Mesenchymal stem cell (in vitro differentiated cells and primary cell): ENCODE measurements at regions not wholly inside any gene's neighbourhood (a gene's known extent, or its start where the extent isn't known, plus 50 kb on each side); places are given as distances from the start of the nearest gene placed in this dataset.

Source experiments
- DNase-seq: peaks from one replicate; pipeline ENCODE4 v3.0.0-alpha.2; 2013
- H2AFZ ChIP-seq: one replicate; pipeline ENCODE4 v1.6.1; 2013; ENCODE audit warnings: low read depth, mild to moderate bottlenecking, control low read depth, inconsistent platforms, low read length, moderate library complexity
- H2AK5ac ChIP-seq: 2 replicates; pipeline ENCODE4 v1.6.1; 2013; ENCODE audit warnings: low read length, moderate library complexity, mild to moderate bottlenecking, inconsistent platforms; ENCODE audit not compliant: severe bottlenecking
- H2BK120ac ChIP-seq: one replicate; pipeline ENCODE4 v1.6.1; 2013; ENCODE audit warnings: low read depth, mild to moderate bottlenecking, inconsistent platforms, low read length, moderate library complexity
- H2BK12ac ChIP-seq, 2 experiments: one replicate each; pipeline ENCODE4 v1.6.1; 2013; ENCODE audit warnings: inconsistent platforms in 2 of 2, low read length in 2 of 2, mild to moderate bottlenecking in 2 of 2, moderate library complexity in 2 of 2, control low read depth in 1 of 2
- H2BK15ac ChIP-seq: one replicate; pipeline ENCODE4 v1.6.1; 2013; ENCODE audit warnings: mild to moderate bottlenecking, low read depth, inconsistent platforms; ENCODE audit not compliant: poor library complexity, severe bottlenecking
- H2BK5ac ChIP-seq: 2 replicates; pipeline ENCODE4 v1.6.1; 2013; ENCODE audit warnings: low read depth, mild to moderate bottlenecking, low read length, control low read depth, inconsistent platforms; ENCODE audit not compliant: poor library complexity, severe bottlenecking
- H3K14ac ChIP-seq, 2 experiments: one replicate each; pipeline ENCODE4 v1.6.1; 2013; ENCODE audit warnings: inconsistent platforms in 2 of 2, low read length in 2 of 2, control low read depth in 1 of 2, mild to moderate bottlenecking in 1 of 2, moderate library complexity in 1 of 2
- H3K18ac ChIP-seq, 2 experiments: one replicate each; pipeline ENCODE4 v1.6.1; 2013; ENCODE audit warnings: inconsistent platforms in 2 of 2, low read length in 2 of 2, control low read depth in 1 of 2, low read depth in 1 of 2, mild to moderate bottlenecking in 1 of 2
- H3K23ac ChIP-seq, 2 experiments: one replicate each; pipeline ENCODE4 v1.6.1; 2013; ENCODE audit warnings: inconsistent platforms in 2 of 2, low read length in 2 of 2, mild to moderate bottlenecking in 2 of 2, moderate library complexity in 2 of 2, control low read depth in 1 of 2
- H3K27ac ChIP-seq: 2 replicates; pipeline ENCODE4 v1.5.1; 2013; ENCODE audit warnings: mild to moderate bottlenecking, moderate library complexity, low read length, control low read depth, inconsistent platforms; ENCODE audit not compliant: poor library complexity, severe bottlenecking
- H3K27me3 ChIP-seq, 2 experiments: 2 replicates each; pipeline versions ENCODE4 v1.6.1 to v1.7.0; 2013; ENCODE audit warnings: low read length in 2 of 2, mild to moderate bottlenecking in 2 of 2, moderate library complexity in 2 of 2, control low read depth in 1 of 2, inconsistent platforms in 1 of 2; ENCODE audit not compliant: control insufficient read depth in 1 of 2, insufficient read depth in 1 of 2
- H3K36me3 ChIP-seq, 2 experiments: 2 replicates each; pipeline versions ENCODE4 v1.6.1 to v1.7.0; 2013; ENCODE audit warnings: low read length in 2 of 2, control low read depth in 1 of 2, inconsistent platforms in 1 of 2, low read depth in 1 of 2, mild to moderate bottlenecking in 1 of 2; ENCODE audit not compliant: insufficient read depth in 2 of 2, control insufficient read depth in 1 of 2
- H3K4ac ChIP-seq, 2 experiments: one replicate each; pipeline ENCODE4 v1.6.1; 2013; ENCODE audit warnings: inconsistent platforms in 2 of 2, low read length in 2 of 2, mild to moderate bottlenecking in 2 of 2, moderate library complexity in 2 of 2, control low read depth in 1 of 2, low read depth in 1 of 2
- H3K4me1 ChIP-seq: 2 replicates; pipeline ENCODE4 v1.6.1; 2013; ENCODE audit warnings: low read depth, low read length, control low read depth; ENCODE audit not compliant: control insufficient read depth, insufficient read depth
- H3K4me2 ChIP-seq: 2 replicates; pipeline ENCODE4 v1.6.1; 2013; ENCODE audit warnings: low read length, mild to moderate bottlenecking, inconsistent platforms; ENCODE audit not compliant: poor library complexity, severe bottlenecking
- H3K4me3 ChIP-seq, 2 experiments: 2 replicates each; pipeline versions ENCODE4 v1.5.1 to v1.7.0; 2013; ENCODE audit warnings: low read length in 2 of 2, mild to moderate bottlenecking in 2 of 2, control low read depth in 1 of 2, low read depth in 1 of 2; ENCODE audit not compliant: insufficient read depth in 1 of 2
- H3K79me1 ChIP-seq: replicated peaks from 2 replicates; pipeline ENCODE4 v1.6.1; 2013; ENCODE audit warnings: mild to moderate bottlenecking, control low read depth, low read length, inconsistent platforms; ENCODE audit not compliant: poor library complexity, severe bottlenecking
- H3K9ac ChIP-seq: 2 replicates; pipeline ENCODE4 v1.7.0; 2013; ENCODE audit warnings: mild to moderate bottlenecking, low read length, moderate library complexity
- H3K9me3 ChIP-seq: 2 replicates; pipeline ENCODE4 v1.7.0; 2013; ENCODE audit warnings: mild to moderate bottlenecking, low read length; ENCODE audit not compliant: control insufficient read depth
- H4K8ac ChIP-seq: one replicate; pipeline ENCODE4 v1.6.1; 2013; ENCODE audit warnings: inconsistent platforms, mild to moderate bottlenecking, low read length, moderate library complexity
- H4K91ac ChIP-seq: one replicate; pipeline ENCODE4 v1.6.1; 2013; ENCODE audit warnings: mild to moderate bottlenecking, low read length, inconsistent platforms
- WGBS: methylation state at CpG from one replicate; pipeline ENCODE4 v1.1.7; 2013; ENCODE audit warnings: mixed read lengths; 5-methylcytosine and 5-hydroxymethylcytosine counted together

DNA sequence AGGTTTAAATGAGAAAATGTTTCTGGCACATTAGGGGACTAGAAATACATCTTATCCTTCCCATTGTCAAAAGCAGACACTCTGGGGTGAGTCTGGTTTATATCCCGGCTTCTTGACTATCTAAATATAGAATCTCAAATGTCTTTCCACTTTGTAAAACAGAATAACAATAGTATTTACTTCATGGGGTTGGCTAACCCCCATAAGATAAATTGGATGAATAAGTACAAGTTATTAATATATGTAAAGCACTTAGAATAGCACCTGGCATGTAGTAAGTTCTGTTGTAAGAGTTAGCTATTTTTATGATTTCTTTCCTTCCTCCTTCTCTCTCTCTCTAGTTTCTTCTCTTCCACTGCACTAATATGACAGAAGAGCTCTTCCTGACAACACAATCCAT is 499.1 kb downstream of the INSC start:
- Histone ChIP-seq H2BK12ac (no peak overlapping the region), H4K8ac (no peak overlapping the region), H3K4me3 (no peak overlapping the region), H3K4me2 (no peak overlapping the region), H3K79me1 (no peaks in the 10 kb centered on the region), H3K9ac (no peak overlapping the region), H3K18ac (no peak overlapping the region), H3K14ac (no peak overlapping the region), H3K27ac (no peak overlapping the region), H3K27me3 (peaks cover 0 to 13% of the 10 kb centered on the region in 2 experiments), H2BK5ac (no peak overlapping the region), H3K4me1 (no peaks in the 10 kb centered on the region), H2AFZ (no peak overlapping the region), H3K9me3 (no peaks in the 10 kb centered on the region), H2AK5ac (no peak overlapping the region), H4K91ac (no peak overlapping the region), H3K23ac (no peak overlapping the region), H2BK120ac (no peak overlapping the region), H3K4ac (no peak overlapping the region), H3K36me3 (no peaks in the 10 kb centered on the region), H2BK15ac (no peak overlapping the region)
- DNase-seq: peak; percentile 50
- no CpG with 5 or more reads among the region's 1 CpG for WGBS

DNA sequence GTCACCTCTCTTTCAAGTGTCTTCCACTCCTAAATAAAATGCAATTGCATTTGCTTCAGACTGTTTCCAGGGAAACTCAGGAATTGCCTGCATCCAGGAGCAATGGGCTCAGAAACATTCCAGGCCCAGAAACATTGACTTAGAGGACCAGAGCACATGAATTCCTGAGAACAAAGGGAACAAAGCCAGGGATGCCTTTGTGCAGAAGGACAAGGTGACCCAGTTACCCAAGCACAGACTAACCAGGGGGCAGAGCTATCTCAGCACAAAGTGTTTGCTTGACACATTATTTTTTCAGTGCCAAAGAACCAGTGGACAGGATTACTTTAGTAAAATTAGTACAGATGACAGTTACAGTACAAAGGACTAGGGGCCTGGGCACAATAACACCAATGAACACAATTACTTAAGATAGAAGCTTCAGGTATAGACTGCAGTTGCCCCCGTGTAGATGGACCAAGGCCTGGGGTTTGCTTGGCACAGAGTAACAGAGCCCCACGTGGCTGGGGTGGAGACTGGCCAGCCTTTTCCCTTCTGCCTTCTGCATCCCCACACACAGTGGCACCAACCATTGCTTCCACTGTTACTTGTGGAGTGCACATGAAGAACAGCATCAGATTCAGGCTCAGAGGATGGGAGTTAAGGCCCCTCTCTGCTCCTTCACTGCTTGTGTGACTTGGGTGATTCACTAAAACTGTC is 500.8 kb downstream of the INSC start:
- H3K4me3 ChIP-seq: no peak overlapping the region
- no peaks in the 10 kb centered on the region for H3K79me1 ChIP-seq
- H3K4ac ChIP-seq: no peak overlapping the region
- H3K23ac ChIP-seq: peak overlapping the region in 1 of 2 experiments; percentile 41
- peaks cover 0 to 13% of the 10 kb centered on the region in 2 experiments for H3K27me3 ChIP-seq
- peak overlapping the region in 1 of 2 experiments; percentile 12 for H2BK12ac ChIP-seq
- H3K36me3 ChIP-seq: no peaks in the 10 kb centered on the region
- no peaks in the 10 kb centered on the region for H3K9me3 ChIP-seq
- no peak overlapping the region for H2AFZ ChIP-seq
- H3K14ac ChIP-seq: peak overlapping the region in 1 of 2 experiments; percentile 2
- WGBS: 80% methylated on average over 2 of the region's 2 CpGs
- no peak overlapping the region for H2AK5ac ChIP-seq
- H2BK120ac ChIP-seq: no peak overlapping the region
- no peak overlapping the region for H4K91ac ChIP-seq
- peak overlapping the region in 1 of 2 experiments; percentile 6 for H3K18ac ChIP-seq
- H2BK15ac ChIP-seq: no peak overlapping the region
- no peak overlapping the region for H3K4me2 ChIP-seq
- H3K27ac ChIP-seq: no peak overlapping the region
- DNase-seq: no peak
- H3K9ac ChIP-seq: no peak overlapping the region
- H2BK5ac ChIP-seq: no peak overlapping the region
- no peak overlapping the region for H4K8ac ChIP-seq
- H3K4me1 ChIP-seq: no peaks in the 10 kb centered on the region

DNA sequence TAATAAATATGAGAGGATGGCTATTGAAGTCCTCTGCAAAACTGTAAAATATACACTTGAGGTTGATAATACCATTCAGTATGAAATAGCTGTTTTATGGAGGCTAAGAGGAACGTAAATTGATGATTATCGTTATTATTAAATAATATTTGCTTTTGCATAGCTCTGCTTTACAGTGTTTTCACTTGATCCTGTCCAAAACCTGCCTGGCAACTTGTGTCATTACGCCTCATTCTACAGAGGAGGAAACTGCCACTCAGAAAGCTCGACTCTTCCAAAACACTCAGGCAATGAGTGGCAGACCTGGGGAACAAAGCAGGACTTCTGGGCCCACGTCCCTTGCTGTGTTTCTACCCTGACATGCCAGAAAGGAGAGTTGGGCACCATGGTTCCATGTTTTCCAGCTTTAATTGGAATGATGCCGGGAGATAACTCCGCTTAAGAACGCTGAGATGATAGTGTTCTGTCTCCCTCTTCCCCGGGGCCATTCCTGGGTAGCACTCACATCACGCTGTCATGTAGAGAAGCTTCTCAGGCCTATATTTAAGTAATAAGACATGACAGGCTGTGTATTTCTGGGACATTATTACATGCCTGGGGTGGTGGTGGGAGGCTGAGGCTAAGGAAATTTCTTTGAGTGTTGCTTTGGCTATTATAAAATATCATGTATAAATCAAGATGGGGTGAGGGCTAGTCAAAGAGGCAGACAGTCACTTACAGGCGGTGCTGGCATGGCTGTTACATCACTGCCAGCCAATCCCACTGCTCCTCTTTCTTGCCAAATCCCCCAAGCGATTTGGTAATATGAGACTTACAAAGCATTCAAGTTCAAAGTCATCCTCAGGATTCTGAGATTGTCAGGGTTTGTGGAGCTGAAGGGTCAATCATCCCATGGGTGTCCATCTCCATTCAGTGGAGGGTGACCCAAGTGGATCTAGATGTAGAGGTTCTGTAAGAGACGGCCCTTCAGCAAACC is 501.7 kb downstream of the INSC start:
- no peak overlapping the region for H3K14ac ChIP-seq
- no peak overlapping the region for H3K4me3 ChIP-seq
- DNase-seq: no peak
- H2BK15ac ChIP-seq: peak overlapping the region; percentile 62
- peak overlapping the region in 1 of 2 experiments; percentile 11 for H3K18ac ChIP-seq
- H3K23ac ChIP-seq: no peak overlapping the region
- H3K27ac ChIP-seq: no peak overlapping the region
- no peak overlapping the region for H2BK120ac ChIP-seq
- H3K79me1 ChIP-seq: no peaks in the 10 kb centered on the region
- H3K4ac ChIP-seq: no peak overlapping the region
- peaks cover 0 to 20% of the 10 kb centered on the region in 2 experiments for H3K27me3 ChIP-seq
- no peak overlapping the region for H3K4me2 ChIP-seq
- H2BK5ac ChIP-seq: no peak overlapping the region
- no peak overlapping the region for H2AK5ac ChIP-seq
- H3K4me1 ChIP-seq: no peaks in the 10 kb centered on the region
- no peaks in the 10 kb centered on the region for H3K36me3 ChIP-seq
- WGBS: 94% methylated on average over 12 of the region's 13 CpGs
- no peak overlapping the region for H4K8ac ChIP-seq
- H2BK12ac ChIP-seq: peak overlapping the region in 1 of 2 experiments; percentile 64
- no peak overlapping the region for H2AFZ ChIP-seq
- H3K9ac ChIP-seq: no peak overlapping the region
- H4K91ac ChIP-seq: no peak overlapping the region
- no peaks in the 10 kb centered on the region for H3K9me3 ChIP-seq

DNA sequence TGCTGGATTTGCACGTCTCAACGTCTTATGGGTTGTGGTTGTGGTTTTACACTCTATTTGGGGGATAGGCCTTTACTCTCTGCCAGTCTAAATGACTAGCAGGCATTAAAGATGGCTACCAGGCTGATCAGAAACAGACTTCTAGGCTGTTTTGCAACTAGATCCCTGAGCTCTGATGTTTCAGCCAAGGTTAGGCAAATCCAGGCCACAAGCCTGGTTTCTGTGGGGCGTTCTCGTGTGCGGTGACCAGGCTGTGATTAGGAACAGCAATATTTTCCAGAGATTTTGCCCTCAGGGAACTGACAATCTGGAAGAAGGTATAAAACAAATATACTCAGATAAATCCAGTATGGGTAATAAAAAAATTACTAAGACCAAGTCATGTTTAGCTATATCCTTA is 502.4 kb downstream of the INSC start:
- no peaks in the 10 kb centered on the region for H3K4me1 ChIP-seq
- H3K27me3 ChIP-seq: peaks cover 0 to 21% of the 10 kb centered on the region in 2 experiments
- WGBS: 100% methylated on average over 5 of the region's 5 CpGs
- H3K4ac ChIP-seq: no peak overlapping the region
- no peak overlapping the region for H2BK15ac ChIP-seq
- DNase-seq: no peak
- no peak overlapping the region for H3K9ac ChIP-seq
- no peak overlapping the region for H2AFZ ChIP-seq
- H2AK5ac ChIP-seq: no peak overlapping the region
- H3K4me3 ChIP-seq: no peak overlapping the region
- H3K23ac ChIP-seq: no peak overlapping the region
- no peak overlapping the region for H4K91ac ChIP-seq
- H3K36me3 ChIP-seq: no peaks in the 10 kb centered on the region
- H4K8ac ChIP-seq: no peak overlapping the region
- H2BK12ac ChIP-seq: peak overlapping the region in 1 of 2 experiments; percentile 64
- H2BK5ac ChIP-seq: no peak overlapping the region
- no peak overlapping the region for H3K4me2 ChIP-seq
- H2BK120ac ChIP-seq: no peak overlapping the region
- H3K18ac ChIP-seq: peak overlapping the region in 1 of 2 experiments; percentile 11
- H3K79me1 ChIP-seq: no peaks in the 10 kb centered on the region
- no peak overlapping the region for H3K14ac ChIP-seq
- no peak overlapping the region for H3K27ac ChIP-seq
- H3K9me3 ChIP-seq: no peaks in the 10 kb centered on the region
